AG09309 (cell line): ENCODE measurements at regions not wholly inside any gene's neighbourhood (a gene's known extent, or its start where the extent isn't known, plus 50 kb on each side); places are given as distances from the start of the nearest gene placed in this dataset.

Source experiments
- DNase-seq: peaks from one replicate; pipeline ENCODE4 v3.0.0-alpha.2; 2010; ENCODE audit warnings: low read depth
- H3K4me3 ChIP-seq: 2 replicates; pipeline ENCODE4 v1.5.1; 2011; ENCODE audit warnings: mild to moderate bottlenecking, low read depth, low read length, moderate library complexity; ENCODE audit not compliant: control insufficient read depth
- TF ChIP-seq, protein P1 (sequence below): IDR thresholded peaks from 2 replicates; pipeline ENCODE4 v1.5.1; 2011; ENCODE audit warnings: mild to moderate bottlenecking, low read depth, low read length, inconsistent platforms; ENCODE audit not compliant: insufficient read depth, control insufficient read depth; ENCODE audit errors: missing control alignments

DNA sequence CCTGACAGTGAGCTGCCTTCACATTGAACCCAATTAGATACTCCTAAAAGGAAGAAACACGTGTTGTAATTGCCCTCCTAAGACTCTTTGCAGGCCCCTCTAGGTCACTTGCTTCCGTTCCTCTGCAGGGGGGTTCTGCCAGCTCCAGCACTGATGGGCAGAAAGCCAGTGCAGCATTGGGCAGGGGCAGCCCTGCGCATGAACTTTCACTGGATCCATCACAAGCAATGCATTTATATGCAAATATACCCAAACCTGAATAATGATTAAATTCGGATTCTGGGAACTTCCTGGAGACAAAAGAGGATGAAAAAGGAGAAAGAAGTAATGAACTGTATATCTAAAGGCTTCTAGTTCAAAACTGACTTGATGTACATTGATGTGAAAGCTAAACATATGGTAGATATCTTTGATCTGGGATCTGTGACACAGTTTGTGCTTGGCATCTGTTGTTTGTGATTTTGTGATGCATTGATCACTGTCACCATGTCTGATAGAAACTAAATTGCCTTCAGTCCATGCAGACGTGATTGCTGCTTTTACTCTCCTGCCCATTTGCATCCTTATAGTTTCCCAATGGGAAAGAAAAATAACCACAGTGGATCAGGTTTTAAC, 313.4 kb downstream of the DEPDC1B start:
- H3K4me3 ChIP-seq, result no peak overlapping the region
- DNase-seq, result no peak
- TF ChIP-seq, protein P1, sequence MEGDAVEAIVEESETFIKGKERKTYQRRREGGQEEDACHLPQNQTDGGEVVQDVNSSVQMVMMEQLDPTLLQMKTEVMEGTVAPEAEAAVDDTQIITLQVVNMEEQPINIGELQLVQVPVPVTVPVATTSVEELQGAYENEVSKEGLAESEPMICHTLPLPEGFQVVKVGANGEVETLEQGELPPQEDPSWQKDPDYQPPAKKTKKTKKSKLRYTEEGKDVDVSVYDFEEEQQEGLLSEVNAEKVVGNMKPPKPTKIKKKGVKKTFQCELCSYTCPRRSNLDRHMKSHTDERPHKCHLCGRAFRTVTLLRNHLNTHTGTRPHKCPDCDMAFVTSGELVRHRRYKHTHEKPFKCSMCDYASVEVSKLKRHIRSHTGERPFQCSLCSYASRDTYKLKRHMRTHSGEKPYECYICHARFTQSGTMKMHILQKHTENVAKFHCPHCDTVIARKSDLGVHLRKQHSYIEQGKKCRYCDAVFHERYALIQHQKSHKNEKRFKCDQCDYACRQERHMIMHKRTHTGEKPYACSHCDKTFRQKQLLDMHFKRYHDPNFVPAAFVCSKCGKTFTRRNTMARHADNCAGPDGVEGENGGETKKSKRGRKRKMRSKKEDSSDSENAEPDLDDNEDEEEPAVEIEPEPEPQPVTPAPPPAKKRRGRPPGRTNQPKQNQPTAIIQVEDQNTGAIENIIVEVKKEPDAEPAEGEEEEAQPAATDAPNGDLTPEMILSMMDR, result no peak

DNA sequence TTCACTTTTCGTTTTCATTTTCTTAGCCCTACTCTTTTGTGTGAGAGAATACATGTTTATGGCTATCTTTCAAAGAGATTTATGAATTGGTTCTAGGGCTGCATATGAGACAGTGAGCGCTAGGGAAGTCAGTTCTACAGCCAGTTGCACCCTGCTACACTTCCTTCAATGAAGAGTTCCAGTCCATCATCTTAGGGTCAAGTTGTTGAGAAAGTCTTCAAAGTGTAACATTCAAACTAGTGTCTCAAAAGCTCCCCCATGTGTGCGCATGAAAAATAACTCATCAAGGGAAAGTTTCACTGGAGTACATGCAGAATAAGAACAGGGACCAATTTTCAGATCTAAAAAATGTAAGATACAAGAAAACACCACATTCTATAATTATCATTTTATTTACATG, 317.2 kb downstream of the DEPDC1B start:
- H3K4me3 ChIP-seq, result no peak overlapping the region
- peak; percentile 24 for DNase-seq
- TF ChIP-seq, protein P1, result peak; percentile 48

DNA sequence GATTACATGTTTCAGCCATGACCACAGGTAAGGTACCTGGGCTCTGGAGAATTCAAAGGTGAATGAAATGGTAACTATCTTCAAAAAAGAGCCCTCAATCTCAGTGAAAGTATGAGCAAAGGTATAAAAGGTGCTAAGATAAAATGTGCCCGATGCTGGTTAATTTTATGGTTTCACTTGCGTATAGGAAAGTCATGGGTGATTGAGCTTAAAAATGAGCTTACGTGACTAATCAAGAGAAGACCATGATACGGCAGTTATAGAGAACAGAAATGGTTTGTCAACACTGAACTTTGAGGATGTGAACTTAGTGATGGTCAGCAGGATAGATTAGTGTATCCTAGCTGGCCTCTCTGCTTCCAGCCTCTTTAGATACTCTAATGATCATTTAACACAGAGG, 320.1 kb downstream of the DEPDC1B start:
- TF ChIP-seq, protein P1, result no peak
- H3K4me3 ChIP-seq, result no peak overlapping the region

DNA sequence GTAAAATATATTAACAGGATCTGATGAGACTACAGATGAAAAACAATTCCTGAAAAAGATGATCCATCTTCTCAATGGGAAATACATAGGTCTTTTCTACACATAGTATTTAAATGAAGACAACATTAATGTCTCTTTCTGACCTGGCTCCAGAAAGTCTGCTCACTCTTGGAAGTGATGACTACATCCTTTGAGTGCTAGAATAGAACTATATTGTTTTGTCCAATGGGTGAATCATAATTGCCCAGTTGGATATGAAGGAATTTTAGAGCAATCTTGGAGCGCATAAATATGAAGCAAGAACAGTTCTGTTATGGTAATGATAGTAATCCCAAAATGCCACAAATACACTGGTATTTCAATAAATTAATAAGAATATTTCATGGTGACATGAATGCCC, 322.1 kb downstream of the DEPDC1B start:
- TF ChIP-seq, protein P1, result no peak
- H3K4me3 ChIP-seq, result no peak overlapping the region
- no peak for DNase-seq

More for the DNA sequence above, 320.1 kb downstream of the DEPDC1B start:
- DNase-seq, result no peak

DNA sequence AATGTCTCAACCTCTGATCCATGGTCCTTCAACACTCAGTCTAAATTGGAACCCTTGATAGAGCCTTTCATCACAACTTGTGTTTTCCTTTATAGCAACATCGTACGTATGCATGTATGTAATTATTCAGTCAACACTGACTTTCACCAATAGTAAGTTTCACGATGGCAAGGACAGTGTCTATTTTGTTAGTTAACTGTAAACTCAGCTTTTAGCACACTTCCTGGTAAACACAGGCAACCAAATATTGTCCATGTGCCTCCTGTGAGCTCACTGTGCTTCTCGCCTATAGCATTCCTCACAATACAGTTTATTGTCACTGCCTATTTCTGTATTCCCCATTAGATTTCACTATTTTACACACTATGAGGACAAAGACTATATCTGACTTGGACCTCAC, 323.1 kb downstream of the DEPDC1B start:
- no peak for DNase-seq
- H3K4me3 ChIP-seq, result no peak overlapping the region
- TF ChIP-seq, protein P1, result no peak

DNA sequence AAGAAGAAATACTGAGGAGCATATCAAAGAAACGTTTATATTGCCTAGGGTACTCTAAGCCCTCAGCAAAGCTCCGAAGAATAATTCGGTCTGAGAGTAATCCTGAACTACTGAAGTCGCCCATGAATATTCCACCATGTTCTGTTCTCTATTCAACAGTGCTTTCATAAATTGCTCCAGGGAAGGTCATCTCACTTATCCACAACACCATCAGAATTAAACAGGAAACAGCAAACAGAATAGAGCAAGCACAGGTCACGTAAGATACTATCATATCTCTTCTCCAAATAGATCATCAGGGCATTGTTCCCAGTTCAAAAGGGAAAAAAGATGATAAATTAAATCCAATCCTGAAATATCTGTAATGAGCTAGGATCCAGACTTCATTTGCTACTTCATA, 325.6 kb downstream of the DEPDC1B start:
- no peak for DNase-seq
- TF ChIP-seq, protein P1, result no peak

DNA sequence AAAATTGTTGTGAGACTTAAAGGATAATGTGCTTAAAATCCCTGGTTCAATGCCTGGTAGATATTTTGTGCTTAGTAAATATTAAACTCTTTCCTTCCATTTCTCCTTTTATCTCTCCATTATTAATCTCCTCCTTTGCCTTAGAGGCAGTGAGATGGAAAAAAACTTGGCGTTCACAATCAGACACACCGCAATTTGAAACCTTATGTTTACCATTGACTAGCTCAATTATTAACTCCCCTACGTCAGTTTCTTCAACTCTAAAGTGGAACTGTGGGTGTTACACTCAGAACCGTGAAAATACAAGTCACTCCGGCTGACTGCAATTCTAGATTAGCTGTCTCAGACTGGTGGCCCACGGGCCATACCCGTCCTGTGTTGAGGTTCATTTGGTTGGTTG, 327.2 kb downstream of the DEPDC1B start:
- no peak for DNase-seq
- H3K4me3 ChIP-seq, result no peak overlapping the region
- TF ChIP-seq, protein P1, result no peak

More for the DNA sequence above, 325.6 kb downstream of the DEPDC1B start:
- no peak overlapping the region for H3K4me3 ChIP-seq
